ENCODE measurements at regions not wholly inside any gene's neighbourhood (a gene's known extent, or its start where the extent isn't known, plus 50 kb on each side); places are given as distances from the start of the nearest gene placed in this dataset.

DNA sequence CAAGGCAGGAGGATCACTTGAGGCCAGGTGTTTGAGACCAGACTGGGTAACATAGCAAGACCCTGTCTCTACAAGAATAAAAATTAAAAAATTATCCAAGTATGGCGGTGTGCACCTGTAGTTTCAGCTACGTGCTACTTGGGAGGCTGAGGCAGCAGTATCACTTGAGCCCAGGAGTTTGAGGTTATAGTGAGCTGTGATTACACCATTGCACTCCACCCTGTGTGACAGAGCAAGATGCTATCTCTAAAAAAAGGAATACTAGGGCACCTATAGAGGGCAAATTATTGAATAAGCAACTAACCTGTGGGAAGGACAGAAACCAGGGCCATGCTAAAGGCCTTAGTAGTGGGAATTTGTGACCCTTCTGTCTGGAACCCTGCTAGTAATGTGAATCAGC lies 86.1 kb downstream of the TENT5C start:
- no peaks in the 10 kb centered on the region for H3K79me2 ChIP-seq (ENCODE audit: control insufficient read depth in 1 of 2, insufficient read depth in 2 of 2, low read length in 2 of 2)
- FAIRE-seq (no peak), DNase-seq (ENCODE audit: low read depth in 1 of 2, low spot score in 2 of 2) (no peak)
- H2BK20ac ChIP-seq (ENCODE audit: low read length) = no peak overlapping the region
- no peak overlapping the region for H4K5ac ChIP-seq (ENCODE audit: insufficient read length, low read depth, low read length)
- no peak overlapping the region for H4K91ac ChIP-seq (replicated peaks; ENCODE audit: insufficient read length, low read length)
- no peak overlapping the region for H4K8ac ChIP-seq (ENCODE audit: extremely low read depth, insufficient read depth, low read length)
- no peaks in the 10 kb centered on the region for H4K20me1 ChIP-seq (replicated peaks in 1 of 2; ENCODE audit: control insufficient read depth in 1 of 2, insufficient read depth in 2 of 2, low read length in 2 of 2)
- H3K4me3 ChIP-seq (ENCODE audit: extremely low read depth in 1 of 4, insufficient read depth in 2 of 4, low read depth in 3 of 4, low read length in 4 of 4) = no peak overlapping the region
- 85% methylated on average over 2 of the region's 2 CpGs; no CpG with 5 or more reads in 1 of the 2 experiments for WGBS, 2 experiments (ENCODE audit: extremely low coverage in 1 of 2, insufficient coverage in 1 of 2, insufficient read length in 1 of 2, insufficient replicate concordance in 2 of 2, low coverage in 1 of 2, low lambda C conversion rate in 2 of 2, missing lambda C conversion rate in 1 of 2)
- H3K4ac ChIP-seq (replicated peaks; ENCODE audit: insufficient read length, low read depth, low read length) = no peak overlapping the region
- POLR2A ChIA-PET (ENCODE audit: partially characterized antibody) = no interaction called here
- H3K79me1 ChIP-seq (ENCODE audit: low read depth, low read length) = no peaks in the 10 kb centered on the region
- no peaks in the 10 kb centered on the region for H3K9me3 ChIP-seq (ENCODE audit: insufficient read depth in 2 of 2, low read depth in 1 of 2, low read length in 1 of 2)
- H3K36me3 ChIP-seq (ENCODE audit: control insufficient read depth in 2 of 4, insufficient read depth in 4 of 4, low read length in 3 of 4) = no peaks in the 10 kb centered on the region
- no peak overlapping the region for H3K18ac ChIP-seq (ENCODE audit: extremely low read depth, low read length)
- H3K4me1 ChIP-seq (replicated peaks in 1 of 4; ENCODE audit: control insufficient read depth in 3 of 4, insufficient read depth in 4 of 4, low read length in 3 of 4) = no peaks in the 10 kb centered on the region
- H3K27me3 ChIP-seq (replicated peaks in 1 of 4; ENCODE audit: control insufficient read depth in 3 of 4, extremely low read depth in 1 of 4, insufficient read depth in 3 of 4, low read length in 3 of 4) = no peaks in the 10 kb centered on the region
- no peak overlapping the region for H3K14ac ChIP-seq (ENCODE audit: insufficient read length)
- H2AK5ac ChIP-seq (ENCODE audit: low read depth, low read length) = no peak overlapping the region
- CTCF ChIA-PET (ENCODE audit: partially characterized antibody) = interaction anchor here (1.4 to 2.4 kb wide), 2 partner anchors 10 to 19 kb away, joined by 3 to 9 read pairs; no protein-coding TSS in a partner anchor
- H3K56ac ChIP-seq (replicated peaks; ENCODE audit: insufficient read length, low read depth, low read length) = no peak overlapping the region
- no peak overlapping the region for H2AFZ ChIP-seq (ENCODE audit: low read length)
- no peak overlapping the region for H3K9ac ChIP-seq (replicated peaks in 1 of 4; ENCODE audit: extremely low read depth in 1 of 4, low read depth in 3 of 4, low read length in 3 of 4)
- H2BK12ac ChIP-seq (ENCODE audit: low read depth, low read length) = no peak overlapping the region
- no peak overlapping the region for H2BK5ac ChIP-seq (ENCODE audit: low read depth, low read length)
- H3K4me2 ChIP-seq (ENCODE audit: insufficient read depth in 1 of 2, low read depth in 2 of 2, low read length in 2 of 2) = no peak overlapping the region
- H2BK15ac ChIP-seq (ENCODE audit: low read length) = no peak overlapping the region
- no peak overlapping the region for H2BK120ac ChIP-seq (replicated peaks; ENCODE audit: low read depth, low read length)
- H3K23me2 ChIP-seq (ENCODE audit: low read depth, low read length) = peaks cover 1% of the 10 kb centered on the region; the same call in 1 of the 2 replicates
- H3K27ac ChIP-seq (ENCODE audit: low read depth, low read length) = no peak overlapping the region
- H3K23ac ChIP-seq (ENCODE audit: insufficient read length) = no peak overlapping the region
- TF ChIP-seq MAX (IDR thresholded peaks at IDR 0.05) = no peak
- TF ChIP-seq CBX5 (IDR thresholded peaks at IDR 0.05; ENCODE audit: low read depth, low read length) = no peak
- TF ChIP-seq RBBP5 (IDR thresholded peaks at IDR 0.05; ENCODE audit: borderline replicate concordance, low read depth, low read length) = no peak
- no peak for TF ChIP-seq JUND (IDR thresholded peaks at IDR 0.05; ENCODE audit: low read length)
- TF ChIP-seq, protein P1, sequence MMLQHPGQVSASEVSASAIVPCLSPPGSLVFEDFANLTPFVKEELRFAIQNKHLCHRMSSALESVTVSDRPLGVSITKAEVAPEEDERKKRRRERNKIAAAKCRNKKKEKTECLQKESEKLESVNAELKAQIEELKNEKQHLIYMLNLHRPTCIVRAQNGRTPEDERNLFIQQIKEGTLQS (IDR thresholded peaks at IDR 0.05; ENCODE audit: insufficient read depth, low read depth, low read length) = no peak
- TF ChIP-seq SP1 (IDR thresholded peaks at IDR 0.05; ENCODE audit: low read depth, low read length) = no peak
- no peak for TF ChIP-seq RFX5 (IDR thresholded peaks at IDR 0.05; ENCODE audit: borderline replicate concordance, low read depth, low read length)
- TF ChIP-seq RAD21 (IDR thresholded peaks at IDR 0.05 in 1 of 2, conservative IDR thresholded peaks at IDR 0.05 in 1 of 2; ENCODE audit: low read depth in 2 of 2, low read length in 2 of 2) = no peak
- TF ChIP-seq TAF7 (optimal IDR thresholded peaks at IDR 0.05; ENCODE audit: borderline replicate concordance, low read depth, low read length) = no peak
- TF ChIP-seq POLR2A (IDR thresholded peaks at IDR 0.05; ENCODE audit: control extremely low read depth in 1 of 2, low read depth in 2 of 2, low read length in 2 of 2) = no peak
- TF ChIP-seq CHD2 (IDR thresholded peaks at IDR 0.05; ENCODE audit: low read length) = no peak
- TF ChIP-seq GTF2F1 (IDR thresholded peaks at IDR 0.05; ENCODE audit: borderline replicate concordance, low read depth, low read length) = no peak
- TF ChIP-seq SP2 (IDR thresholded peaks at IDR 0.05; ENCODE audit: low read length) = no peak
- TF ChIP-seq KDM1A (IDR thresholded peaks at IDR 0.05; ENCODE audit: borderline replicate concordance, low read length) = no peak
- TF ChIP-seq SIN3A (conservative IDR thresholded peaks at IDR 0.05 in 1 of 2, IDR thresholded peaks at IDR 0.05 in 1 of 2; ENCODE audit: low read depth in 1 of 2, low read length in 2 of 2) = no peak

All from H1 (cell line).